Stomach (tissue), 4 donors: ENCODE measurements at regions not wholly inside any gene's neighbourhood (a gene's known extent, or its start where the extent isn't known, plus 50 kb on each side); places are given as distances from the start of the nearest gene placed in this dataset.

ENCODE experiments used
- CTCF ChIP-seq, 7 experiments: fragments of 450-650 bp in 4 of 7; fragments of 200-600 bp in 3 of 7; sonication (generic) in 3 of 7; IDR thresholded peaks; one replicate each; pipeline ENCODE4 v1.5.1; 2016 to 2019; ENCODE audit warnings: antibody characterized with exemption in 7 of 7, control low read depth in 2 of 7, mild to moderate bottlenecking in 1 of 7
- EP300 ChIP-seq: sonication (generic); formaldehyde crosslinking; IDR thresholded peaks from one replicate; pipeline ENCODE4 v1.6.1; 2017; ENCODE audit warnings: antibody characterized with exemption

GRCh38 chr5:63613442-63613841 is 348.8 kb downstream of the HTR1A start:
- no peak for TF ChIP-seq CTCF (IDR thresholded peaks at IDR 0.05)
- no peak for TF ChIP-seq EP300
